Activated T-helper 2 cell treated with anti-CD3 and anti-CD28 coated beads, Interferon-gamma antibody, Interleukin-2, Interleukin-4, amounts not matched to agents 10 μg/mL and 5 μg/mL and 100 μg/mL, durations not matched to agents 14 hours and 24 hours and 36 hours (primary cell): ENCODE measurements at regions not wholly inside any gene's neighbourhood (a gene's known extent, or its start where the extent isn't known, plus 50 kb on each side); places are given as distances from the start of the nearest gene placed in this dataset.

Experiments
- DNase-seq: peaks from one replicate; pipeline ENCODE4 v3.0.0; 2021; ENCODE audit warnings: low spot score
- H3K27ac Mint-ChIP-seq: one replicate; pipeline ENCODE4 v1.8.0; 2021; ENCODE audit warnings: mixed read lengths
- H3K27me3 Mint-ChIP-seq: one replicate; pipeline ENCODE4 v1.8.0; 2021; ENCODE audit warnings: low read depth, mixed read lengths
- H3K36me3 Mint-ChIP-seq: one replicate; pipeline ENCODE4 v1.8.0; 2021; ENCODE audit warnings: low read depth, mixed read lengths
- H3K4me1 Mint-ChIP-seq: one replicate; pipeline ENCODE4 v1.8.0; 2021; ENCODE audit warnings: low read depth, mixed read lengths
- H3K4me3 Mint-ChIP-seq: one replicate; pipeline ENCODE4 v1.8.0; 2021; ENCODE audit warnings: low read depth, mild to moderate bottlenecking, moderate library complexity, mixed read lengths
- H3K9me3 Mint-ChIP-seq: one replicate; pipeline ENCODE4 v1.8.0; 2021; ENCODE audit warnings: mixed read lengths
- intact Hi-C: fragments of 100-400 bp; cut with micrococcal nuclease; formaldehyde crosslinking; loops from one replicate; pipeline ENCODE4 v1.15.1; 2023

GRCh38 chr9:17906176-17906840 is 327.4 kb downstream of the SH3GL2 start:
- no peaks in the 10 kb centered on the region for H3K9me3 Mint-ChIP-seq
- peaks cover 13% of the 10 kb centered on the region for H3K27me3 Mint-ChIP-seq
- no peak overlapping the region for H3K27ac Mint-ChIP-seq
- H3K36me3 Mint-ChIP-seq, result no peaks in the 10 kb centered on the region
- no peak overlapping the region for H3K4me3 Mint-ChIP-seq
- intact Hi-C loops, result no loop called here
- H3K4me1 Mint-ChIP-seq, result no peaks in the 10 kb centered on the region
- no peak for DNase-seq

GRCh38 chr9:17906841-17907778 is 328.2 kb downstream of the SH3GL2 start:
- Mint-ChIP-seq H3K9me3 (no peaks in the 10 kb centered on the region), H3K4me1 (no peaks in the 10 kb centered on the region), H3K36me3 (no peaks in the 10 kb centered on the region), H3K4me3 (no peak overlapping the region), H3K27ac (no peak overlapping the region), H3K27me3 (peaks cover 13% of the 10 kb centered on the region)
- no peak for DNase-seq
- intact Hi-C loops, result no loop called here

- Mint-ChIP-seq H3K9me3 (no peaks in the 10 kb centered on the region), H3K36me3 (no peaks in the 10 kb centered on the region), H3K27me3 (peaks cover 13% of the 10 kb centered on the region), H3K27ac (no peak overlapping the region), H3K4me3 (no peak overlapping the region), H3K4me1 (no peaks in the 10 kb centered on the region)
- intact Hi-C loops, result no loop called here
- no peak for DNase-seq
These were observed 329.1 kb downstream of the SH3GL2 start for GRCh38 chr9:17907779-17908508.

- peaks cover 16% of the 10 kb centered on the region for H3K9me3 Mint-ChIP-seq
- H3K27me3 Mint-ChIP-seq, result no peaks in the 10 kb centered on the region
- H3K4me1 Mint-ChIP-seq, result no peaks in the 10 kb centered on the region
- no peak overlapping the region for H3K27ac Mint-ChIP-seq
- DNase-seq, result no peak
- H3K4me3 Mint-ChIP-seq, result no peak overlapping the region
- H3K36me3 Mint-ChIP-seq, result no peaks in the 10 kb centered on the region
- intact Hi-C loops, result no loop called here
These were observed 347.4 kb downstream of the SH3GL2 start for GRCh38 chr9:17926246-17926645.

- Mint-ChIP-seq H3K4me1 (no peaks in the 10 kb centered on the region), H3K36me3 (no peaks in the 10 kb centered on the region), H3K4me3 (no peak overlapping the region), H3K27me3 (no peaks in the 10 kb centered on the region), H3K27ac (no peak overlapping the region), H3K9me3 (peaks cover 14% of the 10 kb centered on the region)
- intact Hi-C loops, result no loop called here
- DNase-seq, result no peak
These were observed 348.8 kb downstream of the SH3GL2 start for GRCh38 chr9:17927616-17928015.

GRCh38 chr9:17928228-17928627 is 349.4 kb downstream of the SH3GL2 start:
- intact Hi-C loops, result no loop called here
- no peaks in the 10 kb centered on the region for H3K4me1 Mint-ChIP-seq

GRCh38 chr9:17928768-17929167 is 349.9 kb downstream of the SH3GL2 start:
- no peak for DNase-seq
- no peak overlapping the region for H3K27ac Mint-ChIP-seq
- no peaks in the 10 kb centered on the region for H3K36me3 Mint-ChIP-seq
- H3K27me3 Mint-ChIP-seq, result no peaks in the 10 kb centered on the region
- H3K4me3 Mint-ChIP-seq, result no peak overlapping the region
- no peaks in the 10 kb centered on the region for H3K4me1 Mint-ChIP-seq
- intact Hi-C loops, result no loop called here
- peaks cover 12% of the 10 kb centered on the region for H3K9me3 Mint-ChIP-seq

More at GRCh38 chr9:17928228-17928627, 349.4 kb downstream of the SH3GL2 start:
- H3K27me3 Mint-ChIP-seq, result no peaks in the 10 kb centered on the region
- no peaks in the 10 kb centered on the region for H3K36me3 Mint-ChIP-seq
- no peak overlapping the region for H3K27ac Mint-ChIP-seq
- DNase-seq, result no peak
- peaks cover 12% of the 10 kb centered on the region for H3K9me3 Mint-ChIP-seq
- H3K4me3 Mint-ChIP-seq, result no peak overlapping the region

- DNase-seq, result no peak
- H3K27me3 Mint-ChIP-seq, result no peaks in the 10 kb centered on the region
- no peaks in the 10 kb centered on the region for H3K36me3 Mint-ChIP-seq
- no peak overlapping the region for H3K4me3 Mint-ChIP-seq
- H3K4me1 Mint-ChIP-seq, result no peaks in the 10 kb centered on the region
- H3K9me3 Mint-ChIP-seq, result peaks cover 12% of the 10 kb centered on the region
- no peak overlapping the region for H3K27ac Mint-ChIP-seq
- intact Hi-C loops, result no loop called here
These were observed 350.6 kb downstream of the SH3GL2 start for GRCh38 chr9:17929506-17929905.

GRCh38 chr9:17930071-17930470 is 351.2 kb downstream of the SH3GL2 start:
- intact Hi-C loops, result no loop called here
- Mint-ChIP-seq H3K4me3 (no peak overlapping the region), H3K36me3 (no peaks in the 10 kb centered on the region), H3K9me3 (peaks cover 12% of the 10 kb centered on the region), H3K4me1 (no peaks in the 10 kb centered on the region), H3K27me3 (no peaks in the 10 kb centered on the region), H3K27ac (no peak overlapping the region)
- no peak for DNase-seq

GRCh38 chr9:17936365-17936764 is 357.5 kb downstream of the SH3GL2 start:
- Mint-ChIP-seq H3K27ac (no peak overlapping the region), H3K4me3 (no peak overlapping the region), H3K36me3 (no peaks in the 10 kb centered on the region), H3K4me1 (no peaks in the 10 kb centered on the region), H3K9me3 (peaks cover 7% of the 10 kb centered on the region), H3K27me3 (no peaks in the 10 kb centered on the region)
- DNase-seq, result no peak
- intact Hi-C loops, result no loop called here

GRCh38 chr9:17938035-17938655 is 359.3 kb downstream of the SH3GL2 start:
- no peak for DNase-seq
- H3K4me1 Mint-ChIP-seq, result no peaks in the 10 kb centered on the region
- H3K9me3 Mint-ChIP-seq, result peaks cover 15% of the 10 kb centered on the region
- no peak overlapping the region for H3K4me3 Mint-ChIP-seq
- no peaks in the 10 kb centered on the region for H3K27me3 Mint-ChIP-seq
- intact Hi-C loops, result no loop called here
- H3K36me3 Mint-ChIP-seq, result no peaks in the 10 kb centered on the region
- no peak overlapping the region for H3K27ac Mint-ChIP-seq

- Mint-ChIP-seq H3K9me3 (peaks cover 21% of the 10 kb centered on the region), H3K4me3 (no peak overlapping the region), H3K4me1 (no peaks in the 10 kb centered on the region), H3K36me3 (no peaks in the 10 kb centered on the region), H3K27ac (no peak overlapping the region), H3K27me3 (no peaks in the 10 kb centered on the region)
- no peak for DNase-seq
- intact Hi-C loops, result no loop called here
These were observed 363.6 kb downstream of the SH3GL2 start for GRCh38 chr9:17942498-17942897.
